Left lung (tissue), 4 donors: ENCODE measurements at regions not wholly inside any gene's neighbourhood (a gene's known extent, or its start where the extent isn't known, plus 50 kb on each side); places are given as distances from the start of the nearest gene placed in this dataset.

Source experiments
- ATAC-seq: fragments of 200-7000 bp; cut with Tn5 transposase; one replicate; pipeline ENCODE4 v1.9.1; 2020; ENCODE audit warnings: moderate library complexity
- DNase-seq, 4 donors: peaks; one replicate each; pipeline ENCODE4 v3.0.0-alpha.2; 2013 to 2020
- H3K27ac ChIP-seq, 2 donors: fragments of 200-600 bp; sonication (generic) in 1 of 2; one replicate each; pipeline versions ENCODE4 v1.5.0 to v1.8.0; 2020 to 2021
- H3K27me3 ChIP-seq, 2 donors: fragments of 200-600 bp; sonication (generic) in 1 of 2; one replicate each; pipeline versions ENCODE4 v1.5.0 to v1.8.0; 2020 to 2021
- H3K36me3 ChIP-seq, 2 donors: fragments of 200-600 bp; sonication (generic) in 1 of 2; one replicate each; pipeline versions ENCODE4 v1.5.0 to v1.8.0; 2020 to 2021
- H3K4me1 ChIP-seq, 2 donors: fragments of 200-600 bp; one replicate each; pipeline ENCODE4 v1.8.0; 2021
- H3K4me3 ChIP-seq, 2 donors: fragments of 200-600 bp; sonication (generic) in 1 of 2; one replicate each; pipeline versions ENCODE4 v1.5.0 to v1.8.0; 2020 to 2021; ENCODE audit warnings: mild to moderate bottlenecking in 1 of 2
- H3K9me3 ChIP-seq, 2 donors: fragments of 200-600 bp; sonication (generic) in 1 of 2; one replicate each; pipeline versions ENCODE4 v1.5.0 to v1.8.0; 2020 to 2021
- intact Hi-C, 2 donors: fragments of 100-400 bp; cut with DNase I; formaldehyde crosslinking; loops; one replicate each; pipeline versions ENCODE4 v1.11.2 to v1.14.2; 2022
- TF ChIP-seq, protein P1 (sequence below), 2 donors: fragments of 200-600 bp; sonication (generic) in 1 of 2; IDR thresholded peaks; one replicate each; pipeline versions ENCODE4 v1.5.0 to v1.8.0; 2021; ENCODE audit warnings: antibody characterized with exemption in 2 of 2
- donor health status: DM: no; HTN: yes; CAD: no.
- donor health status: DM: no; HTN: no; CAD: no.

DNA sequence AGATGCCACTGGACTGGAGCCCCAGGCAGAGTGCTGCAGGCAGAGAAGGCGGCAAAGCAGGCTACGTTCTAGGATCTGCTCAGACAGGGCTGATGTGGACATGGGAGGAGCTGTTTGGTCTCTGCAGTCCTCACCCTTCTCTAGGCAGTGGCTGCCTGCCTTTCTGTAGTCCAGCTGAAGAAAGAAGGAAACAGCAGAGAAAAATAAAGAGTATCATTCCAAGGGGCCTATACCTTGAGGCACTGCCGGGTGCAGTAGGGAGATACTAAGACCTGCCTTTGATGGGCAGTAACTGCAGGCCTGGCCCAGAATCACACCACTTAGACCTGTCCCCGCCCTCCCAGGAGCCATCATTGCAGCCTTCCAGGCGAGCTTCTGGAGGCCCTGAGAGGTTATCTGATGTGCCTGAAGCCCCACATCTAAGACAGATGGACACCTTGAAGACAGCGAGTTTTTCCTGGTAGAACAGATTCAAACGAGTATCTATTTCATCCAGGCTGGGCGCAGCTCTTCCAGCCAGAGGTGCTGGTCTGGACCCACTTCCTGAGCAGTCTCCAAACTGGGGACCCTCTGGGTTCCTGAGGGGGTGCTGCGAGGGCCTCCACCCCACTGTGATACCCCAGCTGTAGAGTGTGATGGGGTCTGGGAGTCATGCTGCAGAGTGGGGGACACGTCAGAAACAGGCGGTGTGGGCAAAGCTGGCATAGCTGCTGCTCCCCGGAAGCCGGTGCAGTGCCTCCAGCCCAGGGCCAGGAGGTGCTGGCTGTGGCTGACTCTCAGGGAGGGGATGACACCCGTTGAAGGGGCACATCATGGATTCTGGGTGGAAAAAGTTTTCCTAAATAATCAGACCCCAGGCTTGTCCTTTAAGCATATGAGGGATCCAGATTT is 87.3 kb upstream of the OTOS start:
- intact Hi-C loops, result no loop called here
- Histone ChIP-seq H3K9me3 (peaks cover 0 to 9% of the 10 kb centered on the region in 2 donors), H3K27ac (no peak overlapping the region), H3K4me3 (no peak overlapping the region), H3K36me3 (no peaks in the 10 kb centered on the region), H3K27me3 (peaks cover 0 to 39% of the 10 kb centered on the region in 2 donors), H3K4me1 (no peaks in the 10 kb centered on the region)
- DNase-seq, result peak in 1 of 4 donors; percentile 19
- TF ChIP-seq, protein P1, sequence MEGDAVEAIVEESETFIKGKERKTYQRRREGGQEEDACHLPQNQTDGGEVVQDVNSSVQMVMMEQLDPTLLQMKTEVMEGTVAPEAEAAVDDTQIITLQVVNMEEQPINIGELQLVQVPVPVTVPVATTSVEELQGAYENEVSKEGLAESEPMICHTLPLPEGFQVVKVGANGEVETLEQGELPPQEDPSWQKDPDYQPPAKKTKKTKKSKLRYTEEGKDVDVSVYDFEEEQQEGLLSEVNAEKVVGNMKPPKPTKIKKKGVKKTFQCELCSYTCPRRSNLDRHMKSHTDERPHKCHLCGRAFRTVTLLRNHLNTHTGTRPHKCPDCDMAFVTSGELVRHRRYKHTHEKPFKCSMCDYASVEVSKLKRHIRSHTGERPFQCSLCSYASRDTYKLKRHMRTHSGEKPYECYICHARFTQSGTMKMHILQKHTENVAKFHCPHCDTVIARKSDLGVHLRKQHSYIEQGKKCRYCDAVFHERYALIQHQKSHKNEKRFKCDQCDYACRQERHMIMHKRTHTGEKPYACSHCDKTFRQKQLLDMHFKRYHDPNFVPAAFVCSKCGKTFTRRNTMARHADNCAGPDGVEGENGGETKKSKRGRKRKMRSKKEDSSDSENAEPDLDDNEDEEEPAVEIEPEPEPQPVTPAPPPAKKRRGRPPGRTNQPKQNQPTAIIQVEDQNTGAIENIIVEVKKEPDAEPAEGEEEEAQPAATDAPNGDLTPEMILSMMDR (IDR thresholded peaks at IDR 0.05), result no peak
- ATAC-seq, result no peak

DNA sequence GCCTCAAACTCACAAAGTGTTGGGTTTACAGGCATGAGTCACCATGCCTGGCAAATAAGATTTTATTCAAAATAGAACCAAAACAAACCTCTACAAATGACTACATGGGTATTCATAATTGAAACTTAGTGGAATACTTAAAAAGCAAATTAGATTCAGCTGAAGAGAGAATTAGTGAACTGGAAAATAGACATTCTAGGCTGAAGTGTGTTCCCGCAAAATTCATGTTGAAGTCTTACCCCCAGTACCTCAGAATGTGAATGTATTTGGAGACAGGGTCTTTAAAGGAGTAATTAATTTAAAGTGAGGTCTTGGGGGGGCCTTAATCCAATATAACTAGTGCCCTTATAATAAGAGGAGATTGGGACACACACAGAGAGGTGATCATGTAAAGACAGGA is 88.5 kb upstream of the OTOS start:
- ATAC-seq, result no peak
- intact Hi-C loops, result no loop called here

GRCh38 chr2:240229603-240230235 is 89.3 kb upstream of the OTOS start:
- DNase-seq (no peak), ATAC-seq (no peak)
- Histone ChIP-seq H3K27ac (no peak overlapping the region), H3K9me3 (peaks cover 0 to 9% of the 10 kb centered on the region in 2 donors), H3K4me3 (no peak overlapping the region), H3K36me3 (no peaks in the 10 kb centered on the region), H3K27me3 (peaks cover 0 to 28% of the 10 kb centered on the region in 2 donors), H3K4me1 (peaks cover 0 to 4% of the 10 kb centered on the region in 2 donors)
- intact Hi-C loops, result loop anchor here in 1 of 2 donors (5.0 kb wide), 1 partner anchor 208 kb away; the partner anchor contains the start of gene GPC1
- TF ChIP-seq, protein P1 (IDR thresholded peaks at IDR 0.05), result no peak

More for the DNA sequence above, 88.5 kb upstream of the OTOS start:
- no peak overlapping the region for H3K27ac ChIP-seq
- H3K9me3 ChIP-seq, result peaks cover 0 to 9% of the 10 kb centered on the region in 2 donors
- DNase-seq, result no peak
- H3K27me3 ChIP-seq, result peaks cover 0 to 32% of the 10 kb centered on the region in 2 donors
- H3K4me3 ChIP-seq, result no peak overlapping the region
- H3K4me1 ChIP-seq, result peaks cover 0 to 2% of the 10 kb centered on the region in 2 donors
- TF ChIP-seq, protein P1 (IDR thresholded peaks at IDR 0.05), result no peak
- no peaks in the 10 kb centered on the region for H3K36me3 ChIP-seq

DNA sequence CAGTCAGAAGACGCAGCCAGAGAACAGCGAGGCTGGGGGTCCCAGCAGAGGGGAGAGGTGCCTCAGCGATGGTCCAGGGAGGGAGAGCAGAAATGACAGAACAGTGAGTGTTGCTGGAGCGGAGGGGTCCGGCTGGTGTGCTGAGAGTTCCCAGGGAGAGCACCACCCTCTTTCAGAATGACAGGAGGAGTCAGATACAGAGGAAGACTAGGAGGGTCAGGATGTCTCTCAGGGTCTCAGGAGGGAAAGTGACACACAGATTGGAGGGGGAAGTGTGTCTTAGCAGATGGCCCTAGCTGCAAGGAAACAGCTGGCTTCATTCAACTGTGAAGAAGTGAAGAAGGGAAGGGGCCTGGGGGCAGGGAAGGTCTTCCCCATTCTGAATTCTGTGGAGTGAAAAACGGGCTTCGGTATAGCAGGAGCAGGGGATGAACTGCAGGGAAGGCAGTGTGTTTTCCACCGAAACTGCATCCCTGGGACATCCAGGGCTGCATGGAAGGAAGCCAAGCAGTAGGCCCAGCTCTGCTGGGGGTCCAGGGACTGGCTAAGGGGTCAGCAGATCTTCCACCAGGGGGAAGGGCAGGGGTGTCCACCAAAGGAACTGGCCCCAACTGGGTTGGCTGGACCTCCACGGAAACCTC is 90.0 kb upstream of the OTOS start:
- intact Hi-C loops, result loop anchor here in 1 of 2 donors (5.0 kb wide), 1 partner anchor 207 kb away; the partner anchor contains the start of gene GPC1
- Histone ChIP-seq H3K4me1 (peaks cover 0 to 4% of the 10 kb centered on the region in 2 donors), H3K27me3 (peaks cover 0 to 22% of the 10 kb centered on the region in 2 donors), H3K4me3 (no peak overlapping the region), H3K9me3 (peaks cover 0 to 9% of the 10 kb centered on the region in 2 donors), H3K36me3 (no peaks in the 10 kb centered on the region), H3K27ac (no peak overlapping the region)
- TF ChIP-seq, protein P1 (IDR thresholded peaks at IDR 0.05), result no peak
- DNase-seq (peak in 1 of 4 donors; percentile 19), ATAC-seq (no peak)
